ENCODE measurements at regions not wholly inside any gene's neighbourhood (a gene's known extent, or its start where the extent isn't known, plus 50 kb on each side); places are given as distances from the start of the nearest gene placed in this dataset.

DNA sequence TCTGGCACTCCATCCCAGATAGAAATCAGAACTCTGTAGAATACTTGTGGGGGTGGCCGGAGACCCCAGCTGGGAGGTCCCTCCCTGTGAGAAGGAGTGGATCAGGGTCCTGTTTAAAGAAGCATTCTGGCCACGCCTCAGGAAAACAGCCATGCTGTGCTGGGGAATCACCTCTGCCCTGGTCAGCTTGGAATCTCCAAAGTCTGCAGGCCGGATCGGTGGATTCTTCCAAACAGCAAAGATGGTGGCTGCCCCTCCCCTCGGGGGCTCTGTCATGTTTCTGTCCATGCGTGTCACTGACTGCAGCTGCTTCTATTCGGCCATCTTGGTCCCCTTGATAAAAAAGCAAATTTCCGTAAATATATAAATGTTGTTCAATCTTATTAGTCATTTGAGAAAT is 365.9 kb downstream of the JRKL start:
- BruUV-seq (replicated peaks) = no TSS peak
- Histone ChIP-seq H3K4me3 (ENCODE audit: low read depth, low read length, poor library complexity, severe bottlenecking) (no peak overlapping the region), H3K4me1 (ENCODE audit: insufficient read depth, low read length, poor library complexity, severe bottlenecking) (no peaks in the 10 kb centered on the region), H3K27me3 (replicated peaks; ENCODE audit: insufficient read depth, low read depth, low read length, poor library complexity) (no peaks in the 10 kb centered on the region), H3K9me3 (ENCODE audit: low read depth, low read length, poor library complexity, severe bottlenecking) (no peaks in the 10 kb centered on the region), H3K36me3 (ENCODE audit: insufficient read depth, low read length, poor library complexity, severe bottlenecking) (no peaks in the 10 kb centered on the region), H3K27ac (ENCODE audit: low read depth, low read length, poor library complexity, severe bottlenecking) (no peak overlapping the region)
- TF ChIP-seq EZH2 (IDR thresholded peaks at IDR 0.05; ENCODE audit: borderline replicate concordance, low read depth, low read length, poor library complexity, severe bottlenecking) = no peak
- TF ChIP-seq, protein P1, sequence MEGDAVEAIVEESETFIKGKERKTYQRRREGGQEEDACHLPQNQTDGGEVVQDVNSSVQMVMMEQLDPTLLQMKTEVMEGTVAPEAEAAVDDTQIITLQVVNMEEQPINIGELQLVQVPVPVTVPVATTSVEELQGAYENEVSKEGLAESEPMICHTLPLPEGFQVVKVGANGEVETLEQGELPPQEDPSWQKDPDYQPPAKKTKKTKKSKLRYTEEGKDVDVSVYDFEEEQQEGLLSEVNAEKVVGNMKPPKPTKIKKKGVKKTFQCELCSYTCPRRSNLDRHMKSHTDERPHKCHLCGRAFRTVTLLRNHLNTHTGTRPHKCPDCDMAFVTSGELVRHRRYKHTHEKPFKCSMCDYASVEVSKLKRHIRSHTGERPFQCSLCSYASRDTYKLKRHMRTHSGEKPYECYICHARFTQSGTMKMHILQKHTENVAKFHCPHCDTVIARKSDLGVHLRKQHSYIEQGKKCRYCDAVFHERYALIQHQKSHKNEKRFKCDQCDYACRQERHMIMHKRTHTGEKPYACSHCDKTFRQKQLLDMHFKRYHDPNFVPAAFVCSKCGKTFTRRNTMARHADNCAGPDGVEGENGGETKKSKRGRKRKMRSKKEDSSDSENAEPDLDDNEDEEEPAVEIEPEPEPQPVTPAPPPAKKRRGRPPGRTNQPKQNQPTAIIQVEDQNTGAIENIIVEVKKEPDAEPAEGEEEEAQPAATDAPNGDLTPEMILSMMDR (conservative IDR thresholded peaks at IDR 0.05; ENCODE audit: low read depth, low read length) = no peak
- POLR2A ChIA-PET (ENCODE audit: low non-redundant PET) = no interaction called here
- CTCF ChIA-PET = no interaction called here
- intact Hi-C loops (cut with micrococcal nuclease; ENCODE audit: unreplicated experiment) = no loop called here
- DNase-seq (ENCODE audit: low spot score) = no peak

DNA sequence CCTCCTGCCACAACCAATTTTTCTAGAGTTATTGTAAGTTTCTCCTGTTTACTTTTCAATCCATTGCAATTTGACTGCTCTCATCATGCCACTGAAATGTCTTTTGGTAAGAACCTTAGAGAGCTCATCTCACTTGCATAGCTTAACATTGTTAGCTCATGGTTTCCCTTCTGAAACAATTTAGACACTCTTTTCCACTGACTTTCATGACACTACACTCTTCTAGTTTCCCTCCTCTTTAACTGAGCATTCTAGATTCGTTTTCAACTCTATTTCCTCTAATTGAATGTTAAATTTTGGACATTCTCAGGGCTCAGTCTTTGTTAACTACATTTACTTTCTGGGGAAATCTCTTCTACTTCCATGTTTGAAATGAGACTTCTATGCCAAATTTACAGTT is 369.1 kb downstream of the JRKL start:
- intact Hi-C loops (cut with micrococcal nuclease; ENCODE audit: unreplicated experiment) = no loop called here
- no peaks in the 10 kb centered on the region for H3K4me1 ChIP-seq (ENCODE audit: insufficient read depth, low read length, poor library complexity, severe bottlenecking)
- no peaks in the 10 kb centered on the region for H3K9me3 ChIP-seq (ENCODE audit: low read depth, low read length, poor library complexity, severe bottlenecking)
- no peak overlapping the region for H3K4me3 ChIP-seq (ENCODE audit: low read depth, low read length, poor library complexity, severe bottlenecking)
- no peak for DNase-seq (ENCODE audit: low spot score)
- ChIA-PET CTCF (no interaction called here), POLR2A (ENCODE audit: low non-redundant PET) (no interaction called here)
- no peak for TF ChIP-seq EZH2 (IDR thresholded peaks at IDR 0.05; ENCODE audit: borderline replicate concordance, low read depth, low read length, poor library complexity, severe bottlenecking)
- TF ChIP-seq, protein P1 (conservative IDR thresholded peaks at IDR 0.05; ENCODE audit: low read depth, low read length) = no peak
- H3K36me3 ChIP-seq (ENCODE audit: insufficient read depth, low read length, poor library complexity, severe bottlenecking) = no peaks in the 10 kb centered on the region
- H3K27me3 ChIP-seq (replicated peaks; ENCODE audit: insufficient read depth, low read depth, low read length, poor library complexity) = no peaks in the 10 kb centered on the region
- no peak overlapping the region for H3K27ac ChIP-seq (ENCODE audit: low read depth, low read length, poor library complexity, severe bottlenecking)
- BruUV-seq (replicated peaks) = no TSS peak

DNA sequence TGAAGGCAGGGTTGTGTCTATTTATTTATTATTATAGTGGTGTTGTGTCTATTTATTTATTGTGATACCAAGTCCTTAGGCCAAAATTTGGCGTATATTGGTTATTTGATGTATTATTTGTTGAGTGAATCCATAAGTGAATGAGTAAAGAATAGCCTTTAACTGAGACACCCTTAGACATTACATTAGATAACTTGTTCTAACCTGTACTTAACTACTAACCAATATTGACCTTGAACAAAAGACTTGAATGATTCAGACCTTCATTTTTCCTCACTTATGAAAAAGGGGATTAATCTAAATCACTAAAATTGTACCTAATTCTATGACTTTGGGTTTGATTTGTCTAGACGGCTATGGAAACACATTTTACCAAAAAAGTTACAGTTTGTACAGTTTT is 370.5 kb downstream of the JRKL start:
- no peak for DNase-seq (ENCODE audit: low spot score)
- Histone ChIP-seq H3K36me3 (ENCODE audit: insufficient read depth, low read length, poor library complexity, severe bottlenecking) (no peaks in the 10 kb centered on the region), H3K27me3 (replicated peaks; ENCODE audit: insufficient read depth, low read depth, low read length, poor library complexity) (no peaks in the 10 kb centered on the region), H3K27ac (ENCODE audit: low read depth, low read length, poor library complexity, severe bottlenecking) (no peak overlapping the region), H3K4me3 (ENCODE audit: low read depth, low read length, poor library complexity, severe bottlenecking) (no peak overlapping the region), H3K4me1 (ENCODE audit: insufficient read depth, low read length, poor library complexity, severe bottlenecking) (no peaks in the 10 kb centered on the region), H3K9me3 (ENCODE audit: low read depth, low read length, poor library complexity, severe bottlenecking) (no peaks in the 10 kb centered on the region)
- no peak for TF ChIP-seq EZH2 (IDR thresholded peaks at IDR 0.05; ENCODE audit: borderline replicate concordance, low read depth, low read length, poor library complexity, severe bottlenecking)
- TF ChIP-seq, protein P1 (conservative IDR thresholded peaks at IDR 0.05; ENCODE audit: low read depth, low read length) = no peak
- ChIA-PET POLR2A (ENCODE audit: low non-redundant PET) (no interaction called here), CTCF (no interaction called here)
- intact Hi-C loops (cut with micrococcal nuclease; ENCODE audit: unreplicated experiment) = no loop called here
- no TSS peak for BruUV-seq (replicated peaks)

All from A673 (cell line).